DMS 273 (cell line): ENCODE measurements at regions not wholly inside any gene's neighbourhood (a gene's known extent, or its start where the extent isn't known, plus 50 kb on each side); places are given as distances from the start of the nearest gene placed in this dataset.

Experiments
- DNase-seq: peaks from one replicate; lab custom pipeline; 2025; ENCODE audit not compliant: unreplicated experiment; lab: John Stamatoyannopoulos, UW

GRCh38 chr5:73374520-73375190 lies 73.9 kb downstream of the FOXD1 start:
- DNase-seq = no peak

GRCh38 chr5:73373814-73374510 lies 74.6 kb downstream of the FOXD1 start:
- DNase-seq = peak; percentile 73

GRCh38 chr5:73370640-73371583 lies 77.7 kb downstream of the FOXD1 start:
- DNase-seq = no peak

GRCh38 chr5:73370095-73370494 lies 78.5 kb downstream of the FOXD1 start:
- DNase-seq = no peak

GRCh38 chr5:73369278-73369677 lies 79.3 kb downstream of the FOXD1 start:
- DNase-seq = no peak

- DNase-seq = no peak
These were observed 80.9 kb downstream of the FOXD1 start for GRCh38 chr5:73367650-73368049.

GRCh38 chr5:73365990-73366667 lies 82.4 kb downstream of the FOXD1 start:
- no peak for DNase-seq

- no peak for DNase-seq
These were observed 83.2 kb downstream of the FOXD1 start for GRCh38 chr5:73365301-73365853.

GRCh38 chr5:73363911-73364730 lies 84.5 kb downstream of the FOXD1 start:
- peak; percentile 55 for DNase-seq

GRCh38 chr5:73359395-73359794 lies 89.2 kb downstream of the FOXD1 start:
- DNase-seq = no peak

GRCh38 chr5:73358366-73358765 lies 90.2 kb downstream of the FOXD1 start:
- DNase-seq = peak; percentile 29

GRCh38 chr5:73357576-73357975 lies 91.0 kb downstream of the FOXD1 start:
- no peak for DNase-seq

- no peak for DNase-seq
These were observed 93.5 kb downstream of the FOXD1 start for GRCh38 chr5:73355108-73355507.

- DNase-seq = no peak
These were observed 94.2 kb downstream of the FOXD1 start for GRCh38 chr5:73354406-73354805.

GRCh38 chr5:73352649-73353230 lies 95.8 kb downstream of the FOXD1 start:
- no peak for DNase-seq

- DNase-seq = no peak
These were observed 96.3 kb downstream of the FOXD1 start for GRCh38 chr5:73352243-73352642.

GRCh38 chr5:73351593-73351992 lies 97.0 kb downstream of the FOXD1 start:
- no peak for DNase-seq

- DNase-seq = no peak
These were observed 101.6 kb downstream of the FOXD1 start for GRCh38 chr5:73346878-73347408.

GRCh38 chr5:73344835-73345234 lies 103.7 kb downstream of the FOXD1 start:
- DNase-seq = no peak
